A549 (cell line): ENCODE measurements at regions not wholly inside any gene's neighbourhood (a gene's known extent, or its start where the extent isn't known, plus 50 kb on each side); places are given as distances from the start of the nearest gene placed in this dataset.

Source experiments
- ATAC-seq, 2 experiments: fragments of 200-7000 bp in 1 of 2; fragments of >200 bp in 1 of 2; cut with Nextera tagmentation in 1 of 2; cut with Tn5 transposase in 1 of 2; 3 replicates each; pipeline versions ENCODE4 v1.8.0 to v1.9.1; 2018 to 2020; ENCODE audit warnings: mild to moderate bottlenecking in 1 of 2, moderate library complexity in 1 of 2
- CTCF ChIA-PET: fragments of 300-600 bp; sonication (Branson Sonifier 250); formaldehyde crosslinking; extraction: SDS; loops from one replicate; lab custom pipeline; 2021; ENCODE audit warnings: antibody characterized with exemption, inconsistent platforms; lab: Yijun Ruan, JAX
- POLR2A ChIA-PET: fragments of 350-600 bp; formaldehyde crosslinking; extraction: SDS; loops from one replicate; lab custom pipeline; 2021; ENCODE audit warnings: antibody characterized with exemption, inconsistent platforms; lab: Yijun Ruan, JAX
- DNase-seq, 2 experiments: peaks; one replicate each; pipeline versions ENCODE4 v3.0.0 to v3.0.0-alpha.2; 2011 to 2016; ENCODE audit warnings: low read depth in 1 of 2, low spot score in 1 of 2
- FAIRE-seq: peaks from 2 replicates; lab custom pipeline; 2011; peaks lifted over from hg19 to GRCh38; lab: Jason Lieb, UNC
- H3K27ac ChIP-seq, 2 experiments: fragments of >200 bp; sonication (Bioruptor Twin); formaldehyde crosslinking; 3 replicates each; pipeline ENCODE4 v1.5.1; 2016 to 2017
- H3K4me1 ChIP-seq: fragments of >200 bp; sonication (Bioruptor Twin); formaldehyde crosslinking; 3 replicates; pipeline ENCODE4 v1.6.1; 2016
- H3K4me2 ChIP-seq: fragments of >200 bp; sonication (Bioruptor Twin); formaldehyde crosslinking; 3 replicates; pipeline ENCODE4 v1.6.1; 2016
- H3K4me3 ChIP-seq: fragments of >200 bp; sonication (Bioruptor Twin); formaldehyde crosslinking; 3 replicates; pipeline ENCODE4 v1.5.1; 2016
- H3K9me3 ChIP-seq: fragments of >200 bp; sonication (Bioruptor Twin); formaldehyde crosslinking; 3 replicates; pipeline ENCODE4 v1.6.1; 2016
- BHLHE40 ChIP-seq: IDR thresholded peaks from 2 replicates; pipeline ENCODE4 v1.6.1; 2012; ENCODE audit warnings: low read depth, low read length, inconsistent platforms
- CEBPB ChIP-seq, 2 experiments: fragments of >200 bp in 1 of 2; sonication (Bioruptor Twin) in 1 of 2; formaldehyde crosslinking in 1 of 2; IDR thresholded peaks; 2 replicates each; pipeline ENCODE4 v1.6.1; 2012 to 2016
- EHMT2 ChIP-seq: fragments of 200-600 bp; sonication (generic); IDR thresholded peaks from 2 replicates; pipeline ENCODE4 v1.6.1; 2016; ENCODE audit warnings: antibody characterized with exemption, low read depth, mild to moderate bottlenecking, moderate library complexity
- ESRRA ChIP-seq: fragments of 150-350 bp; IDR thresholded peaks from 2 replicates; pipeline ENCODE4 v1.6.1; 2014; ENCODE audit warnings: mild to moderate bottlenecking, low read length, borderline replicate concordance
- FOSB ChIP-seq: fragments of 250-450 bp; sonication (Bioruptor Pico); IDR thresholded peaks from 2 replicates; pipeline ENCODE4 v1.5.0; 2020; ENCODE audit warnings: mild to moderate bottlenecking, moderate library complexity
- FOSL2 ChIP-seq, 2 experiments: fragments of 450-650 bp in 1 of 2; fragments of >200 bp in 1 of 2; sonication (Bioruptor Twin) in 1 of 2; formaldehyde crosslinking; IDR thresholded peaks; 2 replicates each; pipeline versions ENCODE4 v1.5.0 to v1.6.1; 2016 to 2020; ENCODE audit warnings: mild to moderate bottlenecking in 1 of 2, moderate library complexity in 1 of 2
- JUN ChIP-seq, 2 experiments: fragments of >200 bp; sonication (Bioruptor Twin); formaldehyde crosslinking; IDR thresholded peaks; 2 replicates in 1 of 2; 3 replicates in 1 of 2; pipeline ENCODE4 v1.6.1; 2016 to 2017
- KDM1A ChIP-seq: fragments of 200-600 bp; sonication (generic); IDR thresholded peaks from 2 replicates; pipeline ENCODE4 v1.6.1; 2016; ENCODE audit warnings: low read depth, mild to moderate bottlenecking
- MAFK ChIP-seq: fragments of 450-650 bp; IDR thresholded peaks from 2 replicates; pipeline ENCODE4 v1.6.1; 2014; ENCODE audit not compliant: partially characterized antibody
- NFE2L2 ChIP-seq: fragments of 150-350 bp; conservative IDR thresholded peaks from 2 replicates; pipeline ENCODE4 v1.6.1; 2014; ENCODE audit warnings: low read length
- NPAS2 ChIP-seq: fragments of 250-450 bp; sonication (Bioruptor Pico); IDR thresholded peaks from 2 replicates; pipeline ENCODE4 v1.8.0; 2022; ENCODE audit warnings: mild to moderate bottlenecking, moderate library complexity, borderline replicate concordance
- POLR2AphosphoS2 ChIP-seq: conservative IDR thresholded peaks from 2 replicates; pipeline ENCODE4 v1.6.1; 2012; ENCODE audit warnings: low read length, improper control_type of control experiment, inconsistent platforms
- RAD21 ChIP-seq, 2 experiments: fragments of >200 bp in 1 of 2; sonication (Bioruptor Twin) in 1 of 2; formaldehyde crosslinking in 1 of 2; IDR thresholded peaks in 1 of 2; conservative IDR thresholded peaks in 1 of 2; 2 replicates in 1 of 2; 3 replicates in 1 of 2; pipeline ENCODE4 v1.6.1; 2012 to 2018; ENCODE audit warnings: inconsistent platforms in 1 of 2
- RARB ChIP-seq: fragments of 250-450 bp; sonication (Bioruptor Pico); IDR thresholded peaks from 2 replicates; pipeline ENCODE4 v1.8.0; 2021; ENCODE audit warnings: mild to moderate bottlenecking, moderate library complexity
- RCOR1 ChIP-seq: fragments of 150-350 bp; IDR thresholded peaks from 2 replicates; pipeline ENCODE4 v1.6.1; 2014; ENCODE audit warnings: antibody characterized with exemption, low read length, low read depth
- RFX5 ChIP-seq: fragments of 450-650 bp; IDR thresholded peaks from 2 replicates; pipeline ENCODE4 v1.7.1; 2014; ENCODE audit warnings: antibody characterized with exemption, mild to moderate bottlenecking, moderate library complexity
- RNF2 ChIP-seq: fragments of 200-600 bp; sonication (generic); IDR thresholded peaks from 2 replicates; pipeline ENCODE4 v1.6.1; 2016; ENCODE audit warnings: low read depth, mild to moderate bottlenecking, antibody characterized with exemption, moderate library complexity, borderline replicate concordance
- TP53 ChIP-seq: fragments of 250-450 bp; sonication (Bioruptor Pico); IDR thresholded peaks from 2 replicates; pipeline ENCODE4 v1.5.0; 2021; ENCODE audit warnings: mild to moderate bottlenecking, moderate library complexity
- ZC3H11A ChIP-seq: fragments of 450-650 bp; IDR thresholded peaks from 2 replicates; pipeline ENCODE4 v1.6.1; 2014; ENCODE audit warnings: antibody characterized with exemption, mild to moderate bottlenecking
- ZFP36 ChIP-seq: fragments of 450-650 bp; IDR thresholded peaks from 2 replicates; pipeline ENCODE4 v1.6.1; 2014; ENCODE audit warnings: borderline replicate concordance; ENCODE audit not compliant: partially characterized antibody
- WGBS: methylation state at CpG from one replicate; pipeline ENCODE4 v1.1.6; 2017; ENCODE audit errors: missing lambda C conversion rate; 5-methylcytosine and 5-hydroxymethylcytosine counted together
- TF ChIP-seq, protein P1 (sequence below): fragments of 200-600 bp; sonication (generic); IDR thresholded peaks from 2 replicates; pipeline ENCODE4 v1.6.1; 2016; ENCODE audit warnings: antibody characterized with exemption, mild to moderate bottlenecking, moderate library complexity
- TF ChIP-seq, protein P2 (sequence below): fragments of >200 bp; sonication (Bioruptor Twin); formaldehyde crosslinking; IDR thresholded peaks from 3 replicates; pipeline ENCODE4 v1.6.1; 2016
- TF ChIP-seq, protein P3 (sequence below): fragments of 150-350 bp; IDR thresholded peaks from 2 replicates; pipeline ENCODE4 v1.6.1; 2014; ENCODE audit warnings: low read depth, mild to moderate bottlenecking, low read length
- TF ChIP-seq, protein P4 (sequence below): fragments of 250-450 bp; sonication (Bioruptor Pico); IDR thresholded peaks from 2 replicates; pipeline ENCODE4 v1.5.0; 2020; ENCODE audit warnings: low read depth, mild to moderate bottlenecking, moderate library complexity

DNA sequence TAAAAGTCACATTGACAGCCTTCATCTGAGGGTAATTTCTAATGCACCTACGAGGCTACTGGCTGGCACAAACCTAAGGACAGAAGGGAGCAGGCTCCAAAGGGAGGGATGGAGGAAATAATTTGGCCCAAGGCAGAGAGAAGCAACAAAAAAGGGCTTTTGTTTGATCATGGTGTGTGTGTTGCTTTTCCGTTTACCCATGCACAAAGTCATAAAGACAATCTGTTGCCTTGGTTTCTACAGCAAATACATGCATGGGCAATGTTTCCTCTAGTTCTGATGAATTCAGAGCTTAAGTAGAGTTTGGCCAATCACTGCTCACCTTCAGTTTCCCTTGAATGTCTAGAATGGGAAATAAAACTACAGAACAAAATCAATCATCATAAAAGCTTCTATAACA lies 262.5 kb upstream of the CAND1 start:
- H3K9me3 ChIP-seq, result no peaks in the 10 kb centered on the region
- H3K27ac ChIP-seq, result no peak overlapping the region
- ChIA-PET POLR2A (no interaction called here), CTCF (interaction anchor here (0.8 kb wide), 1 partner anchor 19 kb away, joined by 4 read pairs; no protein-coding TSS in a partner anchor)
- FAIRE-seq, result no peak
- WGBS, result 41% methylated on average over 2 of the region's 2 CpGs
- TF ChIP-seq NFE2L2 (no peak), TP53 (CRISPR knock-in tag) (no peak), RARB (no peak), BHLHE40 (no peak), ZC3H11A (no peak), FOSL2 (IDR thresholded peaks at IDR 0.05) (no peak), FOSL2 (CRISPR knock-in tag; IDR thresholded peaks at IDR 0.05) (no peak), CEBPB (IDR thresholded peaks at IDR 0.05) (no peak), RNF2 (no peak), ZFP36 (no peak), JUN (IDR thresholded peaks at IDR 0.05) (no peak), RFX5 (no peak), FOSB (CRISPR knock-in tag) (no peak), ESRRA (no peak), RCOR1 (no peak), NPAS2 (CRISPR knock-in tag) (no peak), RAD21 (conservative IDR thresholded peaks at IDR 0.05 in 1 of 2, IDR thresholded peaks at IDR 0.05 in 1 of 2) (no peak), KDM1A (no peak), POLR2AphosphoS2 (no peak)
- TF ChIP-seq, protein P1, sequence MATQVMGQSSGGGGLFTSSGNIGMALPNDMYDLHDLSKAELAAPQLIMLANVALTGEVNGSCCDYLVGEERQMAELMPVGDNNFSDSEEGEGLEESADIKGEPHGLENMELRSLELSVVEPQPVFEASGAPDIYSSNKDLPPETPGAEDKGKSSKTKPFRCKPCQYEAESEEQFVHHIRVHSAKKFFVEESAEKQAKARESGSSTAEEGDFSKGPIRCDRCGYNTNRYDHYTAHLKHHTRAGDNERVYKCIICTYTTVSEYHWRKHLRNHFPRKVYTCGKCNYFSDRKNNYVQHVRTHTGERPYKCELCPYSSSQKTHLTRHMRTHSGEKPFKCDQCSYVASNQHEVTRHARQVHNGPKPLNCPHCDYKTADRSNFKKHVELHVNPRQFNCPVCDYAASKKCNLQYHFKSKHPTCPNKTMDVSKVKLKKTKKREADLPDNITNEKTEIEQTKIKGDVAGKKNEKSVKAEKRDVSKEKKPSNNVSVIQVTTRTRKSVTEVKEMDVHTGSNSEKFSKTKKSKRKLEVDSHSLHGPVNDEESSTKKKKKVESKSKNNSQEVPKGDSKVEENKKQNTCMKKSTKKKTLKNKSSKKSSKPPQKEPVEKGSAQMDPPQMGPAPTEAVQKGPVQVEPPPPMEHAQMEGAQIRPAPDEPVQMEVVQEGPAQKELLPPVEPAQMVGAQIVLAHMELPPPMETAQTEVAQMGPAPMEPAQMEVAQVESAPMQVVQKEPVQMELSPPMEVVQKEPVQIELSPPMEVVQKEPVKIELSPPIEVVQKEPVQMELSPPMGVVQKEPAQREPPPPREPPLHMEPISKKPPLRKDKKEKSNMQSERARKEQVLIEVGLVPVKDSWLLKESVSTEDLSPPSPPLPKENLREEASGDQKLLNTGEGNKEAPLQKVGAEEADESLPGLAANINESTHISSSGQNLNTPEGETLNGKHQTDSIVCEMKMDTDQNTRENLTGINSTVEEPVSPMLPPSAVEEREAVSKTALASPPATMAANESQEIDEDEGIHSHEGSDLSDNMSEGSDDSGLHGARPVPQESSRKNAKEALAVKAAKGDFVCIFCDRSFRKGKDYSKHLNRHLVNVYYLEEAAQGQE, result no peak
- TF ChIP-seq, protein P2, sequence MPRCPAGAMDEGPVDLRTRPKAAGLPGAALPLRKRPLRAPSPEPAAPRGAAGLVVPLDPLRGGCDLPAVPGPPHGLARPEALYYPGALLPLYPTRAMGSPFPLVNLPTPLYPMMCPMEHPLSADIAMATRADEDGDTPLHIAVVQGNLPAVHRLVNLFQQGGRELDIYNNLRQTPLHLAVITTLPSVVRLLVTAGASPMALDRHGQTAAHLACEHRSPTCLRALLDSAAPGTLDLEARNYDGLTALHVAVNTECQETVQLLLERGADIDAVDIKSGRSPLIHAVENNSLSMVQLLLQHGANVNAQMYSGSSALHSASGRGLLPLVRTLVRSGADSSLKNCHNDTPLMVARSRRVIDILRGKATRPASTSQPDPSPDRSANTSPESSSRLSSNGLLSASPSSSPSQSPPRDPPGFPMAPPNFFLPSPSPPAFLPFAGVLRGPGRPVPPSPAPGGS, result no peak
- no peak for ATAC-seq
- H3K4me1 ChIP-seq, result peaks cover 11% of the 10 kb centered on the region; the same call in 2 of the 3 replicates
- DNase-seq, result no peak
- no peak overlapping the region for H3K4me3 ChIP-seq
- no peak overlapping the region for H3K4me2 ChIP-seq

DNA sequence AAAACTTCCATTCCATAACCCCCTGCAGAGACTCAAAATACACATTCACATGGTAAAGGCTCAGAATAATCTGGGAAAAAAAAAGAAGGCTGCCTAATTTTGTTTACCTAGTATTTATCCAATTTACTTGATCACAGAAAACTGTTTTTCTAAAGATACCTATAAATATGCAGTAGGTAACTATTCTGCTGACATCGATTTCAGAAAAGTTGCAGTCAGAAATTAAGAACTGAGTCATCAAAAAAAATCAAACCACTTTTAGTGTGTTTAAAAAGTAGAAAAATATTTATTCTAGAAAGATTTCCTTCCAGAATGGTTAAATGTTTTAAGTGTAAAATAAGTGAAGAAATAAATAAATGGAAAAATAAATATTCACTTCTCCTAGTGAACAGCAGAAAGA lies 254.5 kb upstream of the CAND1 start:
- CTCF ChIA-PET, result no interaction called here
- H3K4me1 ChIP-seq, result no peaks in the 10 kb centered on the region
- no peak overlapping the region for H3K4me3 ChIP-seq
- 23% methylated on average over 1 of the region's 1 CpG for WGBS
- no peak for ATAC-seq
- no peaks in the 10 kb centered on the region for H3K9me3 ChIP-seq
- no peak overlapping the region for H3K4me2 ChIP-seq
- FAIRE-seq, result no peak
- POLR2A ChIA-PET, result no interaction called here
- no peak overlapping the region for H3K27ac ChIP-seq
- TF ChIP-seq MAFK, result peak; percentile 49
- TF ChIP-seq, protein P3, sequence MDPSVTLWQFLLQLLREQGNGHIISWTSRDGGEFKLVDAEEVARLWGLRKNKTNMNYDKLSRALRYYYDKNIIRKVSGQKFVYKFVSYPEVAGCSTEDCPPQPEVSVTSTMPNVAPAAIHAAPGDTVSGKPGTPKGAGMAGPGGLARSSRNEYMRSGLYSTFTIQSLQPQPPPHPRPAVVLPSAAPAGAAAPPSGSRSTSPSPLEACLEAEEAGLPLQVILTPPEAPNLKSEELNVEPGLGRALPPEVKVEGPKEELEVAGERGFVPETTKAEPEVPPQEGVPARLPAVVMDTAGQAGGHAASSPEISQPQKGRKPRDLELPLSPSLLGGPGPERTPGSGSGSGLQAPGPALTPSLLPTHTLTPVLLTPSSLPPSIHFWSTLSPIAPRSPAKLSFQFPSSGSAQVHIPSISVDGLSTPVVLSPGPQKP, result no peak
- TF ChIP-seq, protein P4, sequence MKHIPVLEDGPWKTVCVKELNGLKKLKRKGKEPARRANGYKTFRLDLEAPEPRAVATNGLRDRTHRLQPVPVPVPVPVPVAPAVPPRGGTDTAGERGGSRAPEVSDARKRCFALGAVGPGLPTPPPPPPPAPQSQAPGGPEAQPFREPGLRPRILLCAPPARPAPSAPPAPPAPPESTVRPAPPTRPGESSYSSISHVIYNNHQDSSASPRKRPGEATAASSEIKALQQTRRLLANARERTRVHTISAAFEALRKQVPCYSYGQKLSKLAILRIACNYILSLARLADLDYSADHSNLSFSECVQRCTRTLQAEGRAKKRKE (CRISPR knock-in tag), result no peak
- TF ChIP-seq EHMT2, result no peak
- TF ChIP-seq NFE2L2, result no peak
- no peak for DNase-seq
